Tibial nerve (tissue), 3 donors: ENCODE measurements at regions not wholly inside any gene's neighbourhood (a gene's known extent, or its start where the extent isn't known, plus 50 kb on each side); places are given as distances from the start of the nearest gene placed in this dataset.

Experiments
- CTCF ChIP-seq, 5 experiments: fragments of 200-600 bp in 3 of 5; fragments of 450-650 bp in 2 of 5; sonication (generic) in 3 of 5; IDR thresholded peaks; one replicate each; pipeline ENCODE4 v1.5.1; 2016 to 2019; ENCODE audit warnings: antibody characterized with exemption in 5 of 5, mild to moderate bottlenecking in 3 of 5, moderate library complexity in 2 of 5
- POLR2A ChIP-seq, 2 donors: fragments of 450-650 bp; IDR thresholded peaks; one replicate each; pipeline ENCODE4 v1.6.1; 2017; ENCODE audit warnings: antibody characterized with exemption in 2 of 2, mild to moderate bottlenecking in 2 of 2, moderate library complexity in 2 of 2

- TF ChIP-seq CTCF (IDR thresholded peaks at IDR 0.05), result no peak
- TF ChIP-seq POLR2A (IDR thresholded peaks at IDR 0.05), result no peak
These were observed 532.0 kb downstream of the TMEM121 start for GRCh38 chr14:106058342-106058741.
